Central memory CD8-positive, alpha-beta T cell (primary cell): ENCODE measurements at regions not wholly inside any gene's neighbourhood (a gene's known extent, or its start where the extent isn't known, plus 50 kb on each side); places are given as distances from the start of the nearest gene placed in this dataset.
"Not testable (repeated sequence)": the region's sequence is repeated elsewhere in the genome, so short reads cannot be mapped to it uniquely, and the experiment has no call there.

Source experiments
- ATAC-seq: fragments of 150-1000 bp; cut with Tn5 transposase; replicated peaks from 2 replicates; pipeline ENCODE4 v1.10.0; 2022; ENCODE audit warnings: mild to moderate bottlenecking, moderate FRiP score, moderate number of reproducible peaks; ENCODE audit not compliant: poor library complexity, severe bottlenecking; ENCODE audit errors: extremely low read depth
- DNase-seq, 2 donors: peaks; one replicate each; pipeline ENCODE4 v3.0.0; 2021; ENCODE audit warnings: low spot score in 2 of 2
- H3K27ac Mint-ChIP-seq: one replicate; pipeline ENCODE4 v1.8.0; 2022; ENCODE audit warnings: low read depth, mild to moderate bottlenecking, moderate library complexity, mixed read lengths
- H3K27me3 Mint-ChIP-seq: one replicate; pipeline ENCODE4 v1.8.0; 2022; ENCODE audit warnings: mixed read lengths
- H3K36me3 Mint-ChIP-seq: one replicate; pipeline ENCODE4 v1.8.0; 2022; ENCODE audit warnings: mild to moderate bottlenecking, moderate library complexity, mixed read lengths; ENCODE audit not compliant: insufficient read depth
- H3K4me1 Mint-ChIP-seq: one replicate; pipeline ENCODE4 v1.8.0; 2022; ENCODE audit warnings: mixed read lengths
- H3K4me3 Mint-ChIP-seq: one replicate; pipeline ENCODE4 v1.8.0; 2022; ENCODE audit warnings: mild to moderate bottlenecking, moderate library complexity, mixed read lengths
- H3K9me3 Mint-ChIP-seq: one replicate; pipeline ENCODE4 v1.8.0; 2022; ENCODE audit warnings: mixed read lengths

DNA sequence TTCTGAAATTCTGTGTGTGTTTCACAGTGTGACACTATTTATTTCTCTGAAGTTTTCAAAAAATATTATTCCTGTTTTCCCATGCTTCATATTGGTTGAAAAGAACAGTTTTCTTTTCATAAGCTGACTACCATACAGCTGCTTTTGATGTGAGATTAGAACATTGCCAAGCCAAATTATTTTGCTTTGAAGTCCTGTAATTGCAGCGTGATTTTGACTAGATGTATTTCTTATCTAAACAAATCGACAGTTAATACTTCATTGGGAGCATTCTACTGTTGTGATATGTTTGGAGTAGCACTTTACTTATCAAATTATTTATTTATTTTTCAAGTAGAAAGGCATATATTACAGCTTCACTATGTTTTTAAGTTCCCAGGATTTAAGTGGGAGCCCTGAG, 132.0 kb downstream of the DACT1 start:
- DNase-seq (no peak), ATAC-seq (no peak)
- Mint-ChIP-seq H3K9me3 (no peaks in the 10 kb centered on the region), H3K36me3 (no peaks in the 10 kb centered on the region), H3K27me3 (peaks cover 11% of the 10 kb centered on the region), H3K4me3 (no peak overlapping the region), H3K27ac (no peak overlapping the region), H3K4me1 (no peaks in the 10 kb centered on the region)

DNA sequence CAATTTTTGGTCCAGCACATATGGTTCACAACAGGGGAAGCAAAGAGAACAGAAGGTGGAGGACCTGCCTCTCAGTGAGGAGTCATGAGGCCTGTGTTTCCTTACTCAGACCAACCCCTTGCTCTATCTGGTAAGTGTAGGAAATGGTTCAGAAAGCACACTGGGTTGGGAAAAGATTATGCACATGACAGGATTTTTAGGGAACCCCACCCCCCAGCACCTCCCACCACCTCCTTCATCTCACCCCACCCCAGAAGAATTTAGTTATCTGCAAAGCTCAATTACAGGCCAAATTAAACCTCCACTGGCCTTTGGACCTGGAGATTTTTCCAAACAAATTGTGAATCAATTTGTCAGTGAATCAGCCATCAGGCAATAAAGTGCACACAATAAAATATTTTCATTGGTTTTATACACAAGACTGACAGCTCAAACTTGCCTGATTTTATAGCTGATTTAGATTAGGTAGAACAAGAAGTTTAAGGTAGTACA, 132.8 kb downstream of the DACT1 start:
- Mint-ChIP-seq H3K27me3 (peaks cover 11% of the 10 kb centered on the region), H3K9me3 (no peaks in the 10 kb centered on the region), H3K36me3 (no peaks in the 10 kb centered on the region), H3K4me1 (no peaks in the 10 kb centered on the region), H3K4me3 (no peak overlapping the region), H3K27ac (no peak overlapping the region)
- ATAC-seq (no peak), DNase-seq (no peak)

DNA sequence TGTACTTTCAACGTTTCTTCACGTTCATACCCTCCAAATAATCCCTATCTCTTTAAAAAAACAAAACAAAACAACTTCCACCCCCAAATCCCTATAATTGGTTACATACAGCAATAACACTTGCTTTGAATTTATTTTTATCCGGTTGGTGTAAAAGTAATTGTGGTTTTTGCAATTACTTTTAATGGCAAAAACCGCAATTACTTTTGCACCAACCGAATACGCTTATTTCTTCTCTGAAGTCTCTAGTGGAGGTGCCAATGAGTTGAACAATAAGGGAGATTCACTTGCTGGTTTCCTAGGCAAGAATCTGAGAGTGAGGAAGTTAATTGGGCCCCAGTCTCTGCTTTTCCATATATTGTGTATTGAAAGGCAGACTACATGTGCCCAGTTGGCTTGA, 133.3 kb downstream of the DACT1 start:
- no peak overlapping the region for H3K4me3 Mint-ChIP-seq
- H3K4me1 Mint-ChIP-seq, result no peaks in the 10 kb centered on the region
- no peak for ATAC-seq
- no peaks in the 10 kb centered on the region for H3K36me3 Mint-ChIP-seq
- H3K9me3 Mint-ChIP-seq, result no peaks in the 10 kb centered on the region
- DNase-seq, result no peak
- peaks cover 11% of the 10 kb centered on the region for H3K27me3 Mint-ChIP-seq
- H3K27ac Mint-ChIP-seq, result no peak overlapping the region

DNA sequence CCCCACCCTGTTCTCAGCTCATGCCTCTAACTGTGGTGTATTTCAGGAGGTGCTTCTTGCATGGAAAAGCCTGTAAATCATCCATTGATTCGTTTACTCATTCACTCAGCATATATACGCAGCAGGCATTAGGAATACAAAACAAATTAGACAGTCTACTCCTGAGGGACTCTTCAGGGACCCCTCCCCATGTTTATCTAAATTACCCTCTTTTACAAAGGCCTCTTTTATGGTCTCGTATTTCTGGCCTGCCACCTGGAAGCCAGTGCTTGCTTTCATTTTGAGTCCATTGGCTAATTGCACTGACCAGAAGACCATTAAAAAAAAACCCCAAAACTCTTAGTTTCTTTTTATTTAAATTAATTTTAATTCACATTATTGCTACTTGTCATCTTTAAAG, 134.4 kb downstream of the DACT1 start:
- Mint-ChIP-seq H3K27ac (no peak overlapping the region), H3K4me3 (no peak overlapping the region), H3K36me3 (no peaks in the 10 kb centered on the region), H3K4me1 (no peaks in the 10 kb centered on the region), H3K9me3 (no peaks in the 10 kb centered on the region), H3K27me3 (peaks cover 11% of the 10 kb centered on the region)
- DNase-seq, result no peak
- no peak for ATAC-seq

- peaks cover 11% of the 10 kb centered on the region for H3K27me3 Mint-ChIP-seq
- H3K4me3 Mint-ChIP-seq, result no peak overlapping the region
- H3K27ac Mint-ChIP-seq, result no peak overlapping the region
- H3K9me3 Mint-ChIP-seq, result no peaks in the 10 kb centered on the region
- H3K4me1 Mint-ChIP-seq, result no peaks in the 10 kb centered on the region
- no peak for ATAC-seq
- DNase-seq, result no peak
- no peaks in the 10 kb centered on the region for H3K36me3 Mint-ChIP-seq
These were observed 135.2 kb downstream of the DACT1 start for GRCh38 chr14:58772794-58773620.

- no peak overlapping the region for H3K27ac Mint-ChIP-seq
- no peaks in the 10 kb centered on the region for H3K9me3 Mint-ChIP-seq
- no peaks in the 10 kb centered on the region for H3K36me3 Mint-ChIP-seq
- no peaks in the 10 kb centered on the region for H3K4me1 Mint-ChIP-seq
- H3K27me3 Mint-ChIP-seq, result peaks cover 11% of the 10 kb centered on the region
- DNase-seq (no peak), ATAC-seq (no peak)
- no peak overlapping the region for H3K4me3 Mint-ChIP-seq
These were observed 136.8 kb downstream of the DACT1 start for GRCh38 chr14:58774531-58774930.

DNA sequence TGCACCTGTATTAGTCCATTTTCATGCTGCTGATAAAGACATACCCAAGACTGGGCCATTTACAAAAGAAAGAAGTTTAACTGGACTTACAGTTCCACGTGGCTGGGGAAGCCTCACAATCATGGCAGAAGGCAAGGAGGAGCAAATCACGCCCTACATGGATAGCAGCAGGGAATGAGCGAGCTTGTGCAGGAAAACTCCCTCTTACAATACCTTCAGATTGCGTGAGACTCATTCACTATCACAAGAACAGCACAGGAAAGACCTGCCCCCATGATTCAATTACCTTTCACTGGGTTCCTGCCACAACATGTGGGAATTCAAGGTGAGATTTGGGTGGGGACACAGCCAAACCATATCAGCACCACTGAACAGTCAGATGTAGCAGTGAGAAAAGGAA, 137.4 kb downstream of the DACT1 start:
- not testable (repeated sequence) for ATAC-seq, H3K36me3 Mint-ChIP-seq, H3K27ac Mint-ChIP-seq, H3K4me3 Mint-ChIP-seq, DNase-seq, H3K9me3 Mint-ChIP-seq, H3K4me1 Mint-ChIP-seq
- H3K27me3 Mint-ChIP-seq, result peaks cover 11% of the 10 kb centered on the region

DNA sequence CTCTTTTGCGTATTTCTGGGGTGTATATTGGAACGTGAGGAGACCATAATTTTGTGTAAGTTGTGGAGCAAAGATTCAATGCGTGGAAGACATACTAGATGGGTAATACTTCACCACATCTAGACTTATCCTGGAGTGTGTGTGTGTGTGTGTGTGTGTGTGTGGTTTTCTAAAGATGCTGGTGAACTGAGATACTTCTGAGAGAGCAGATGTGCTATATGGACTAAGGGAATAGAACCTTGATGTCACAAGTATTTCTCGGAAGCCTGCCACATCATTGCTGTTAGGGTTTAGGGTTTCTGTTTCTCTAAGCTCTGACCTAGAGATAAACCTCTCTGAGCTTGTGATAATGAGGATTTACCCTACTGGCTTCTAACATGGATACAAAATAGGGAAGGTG, 138.8 kb downstream of the DACT1 start:
- H3K9me3 Mint-ChIP-seq, result no peaks in the 10 kb centered on the region
- H3K27me3 Mint-ChIP-seq, result peaks cover 11% of the 10 kb centered on the region
- no peak overlapping the region for H3K27ac Mint-ChIP-seq
- no peaks in the 10 kb centered on the region for H3K36me3 Mint-ChIP-seq
- DNase-seq, result no peak
- H3K4me1 Mint-ChIP-seq, result no peaks in the 10 kb centered on the region
- no peak overlapping the region for H3K4me3 Mint-ChIP-seq
- no peak for ATAC-seq

DNA sequence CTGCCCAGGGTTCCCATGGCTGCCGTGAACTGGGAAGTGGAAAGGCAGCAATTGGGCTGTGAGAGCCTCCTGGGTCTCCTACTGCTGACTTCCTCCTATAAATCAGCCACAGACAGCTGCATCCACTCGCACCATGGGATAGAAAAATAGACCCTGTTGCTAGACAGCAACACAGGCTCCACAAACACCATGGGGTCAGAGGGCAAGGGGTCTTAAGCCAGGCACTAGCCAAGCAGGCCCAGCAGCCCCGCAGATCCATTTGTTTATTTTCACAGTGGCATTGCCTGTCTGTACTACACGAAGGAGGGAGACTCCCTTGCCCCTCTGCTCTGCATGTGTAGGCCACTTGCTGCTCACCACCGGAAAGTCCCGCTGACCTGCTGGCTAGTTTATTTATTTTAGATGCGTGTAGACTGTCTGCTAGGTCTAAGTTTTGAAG, 139.8 kb downstream of the DACT1 start:
- peaks cover 9% of the 10 kb centered on the region for H3K27me3 Mint-ChIP-seq
- no peak for DNase-seq
- no peaks in the 10 kb centered on the region for H3K9me3 Mint-ChIP-seq
- H3K4me3 Mint-ChIP-seq, result no peak overlapping the region
- ATAC-seq, result no peak
- no peaks in the 10 kb centered on the region for H3K4me1 Mint-ChIP-seq
- H3K36me3 Mint-ChIP-seq, result no peaks in the 10 kb centered on the region
- H3K27ac Mint-ChIP-seq, result no peak overlapping the region

GRCh38 chr14:58778202-58778601, 140.4 kb downstream of the DACT1 start:
- Mint-ChIP-seq H3K27me3 (peaks cover 3% of the 10 kb centered on the region), H3K27ac (no peak overlapping the region), H3K4me1 (no peaks in the 10 kb centered on the region), H3K9me3 (no peaks in the 10 kb centered on the region), H3K4me3 (no peak overlapping the region), H3K36me3 (no peaks in the 10 kb centered on the region)
- DNase-seq (no peak), ATAC-seq (no peak)

DNA sequence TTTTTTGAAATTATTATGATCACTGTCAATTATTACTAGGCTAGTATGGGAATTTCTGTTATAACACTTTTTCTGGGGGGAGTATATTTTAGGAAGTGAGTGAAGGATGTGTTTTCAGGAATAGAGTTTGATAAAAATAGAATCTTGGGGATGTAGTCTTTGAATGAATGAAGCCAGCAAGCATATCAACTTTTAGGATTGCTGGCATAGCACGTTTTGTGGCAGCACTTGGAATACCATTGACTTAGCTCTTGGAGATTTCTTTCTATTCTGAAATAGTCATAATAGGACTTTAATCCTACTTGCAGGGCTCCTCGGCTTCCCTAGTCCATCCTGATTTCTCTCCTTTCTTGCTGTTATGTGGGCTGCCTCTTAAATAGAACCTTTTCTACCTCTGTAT, 141.6 kb downstream of the DACT1 start:
- no peak overlapping the region for H3K27ac Mint-ChIP-seq
- DNase-seq (no peak), ATAC-seq (no peak)
- no peaks in the 10 kb centered on the region for H3K36me3 Mint-ChIP-seq
- H3K4me1 Mint-ChIP-seq, result no peaks in the 10 kb centered on the region
- H3K9me3 Mint-ChIP-seq, result no peaks in the 10 kb centered on the region
- no peaks in the 10 kb centered on the region for H3K27me3 Mint-ChIP-seq
- no peak overlapping the region for H3K4me3 Mint-ChIP-seq

GRCh38 chr14:58780185-58780584, 142.4 kb downstream of the DACT1 start:
- DNase-seq (no peak), ATAC-seq (no peak)
- Mint-ChIP-seq H3K36me3 (no peaks in the 10 kb centered on the region), H3K4me3 (no peak overlapping the region), H3K27me3 (no peaks in the 10 kb centered on the region), H3K4me1 (no peaks in the 10 kb centered on the region), H3K9me3 (no peaks in the 10 kb centered on the region), H3K27ac (no peak overlapping the region)

GRCh38 chr14:58780605-58781004, 142.8 kb downstream of the DACT1 start:
- Mint-ChIP-seq H3K36me3 (no peaks in the 10 kb centered on the region), H3K27ac (no peak overlapping the region), H3K9me3 (no peaks in the 10 kb centered on the region), H3K4me3 (no peak overlapping the region), H3K27me3 (no peaks in the 10 kb centered on the region), H3K4me1 (no peaks in the 10 kb centered on the region)
- no peak for ATAC-seq
- no peak for DNase-seq
